GM13976 (cell line): ENCODE measurements at regions not wholly inside any gene's neighbourhood (a gene's known extent, or its start where the extent isn't known, plus 50 kb on each side); places are given as distances from the start of the nearest gene placed in this dataset.

Experiments used
- DNase-seq: peaks from one replicate; pipeline ENCODE4 v3.0.0; 2012; ENCODE audit warnings: low spot score
- CTCF ChIP-seq: IDR thresholded peaks from 2 replicates; pipeline ENCODE4 v1.5.1; 2012; ENCODE audit warnings: borderline replicate concordance, mild to moderate bottlenecking; ENCODE audit not compliant: insufficient read depth; ENCODE audit errors: extremely low read depth, missing control alignments, control extremely low read depth
- in situ Hi-C: fragments of 300-500 bp; cut with MboI; formaldehyde crosslinking; loops from one replicate; pipeline ENCODE4 v1.12.0; 2022; ENCODE audit warnings: low sequenced_read_pairs, mixed read lengths, inconsistent platforms; ENCODE audit not compliant: unreplicated experiment

DNA sequence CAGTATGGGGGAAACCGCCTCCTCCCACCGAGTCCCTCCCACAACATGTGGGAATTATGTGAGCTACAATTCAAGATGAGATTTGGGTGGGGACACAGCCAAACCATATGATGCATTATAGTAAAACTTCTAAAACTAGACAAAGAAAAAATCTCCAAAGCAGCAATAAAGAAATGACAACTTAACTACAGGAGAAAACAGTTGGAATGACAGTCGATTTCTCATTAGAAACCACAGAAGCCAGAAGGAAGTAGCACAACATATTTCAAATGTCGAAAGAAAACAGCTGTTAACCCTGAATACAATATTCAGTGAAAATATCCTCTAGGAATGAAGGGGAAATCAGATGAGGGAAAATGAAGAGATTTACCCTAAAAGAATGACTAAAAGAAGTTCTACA, 53.5 kb upstream of the TCF4 start:
- no peak for TF ChIP-seq CTCF
- no peak for DNase-seq
- in situ Hi-C loops: no loop called here
